GM10266 (cell line): ENCODE measurements at regions not wholly inside any gene's neighbourhood (a gene's known extent, or its start where the extent isn't known, plus 50 kb on each side); places are given as distances from the start of the nearest gene placed in this dataset.

ENCODE experiments used
- DNase-seq: peaks from one replicate; pipeline ENCODE4 v3.0.0; 2012; ENCODE audit errors: extremely low spot score
- CTCF ChIP-seq: IDR thresholded peaks from 2 replicates; pipeline ENCODE4 v1.5.1; 2012; ENCODE audit warnings: mild to moderate bottlenecking, low read depth; ENCODE audit not compliant: control insufficient read depth, insufficient read depth; ENCODE audit errors: missing control alignments

GRCh38 chr14:53214384-53214783 is 61.3 kb upstream of the DDHD1 start:
- TF ChIP-seq CTCF = no peak
- DNase-seq = no peak

DNA sequence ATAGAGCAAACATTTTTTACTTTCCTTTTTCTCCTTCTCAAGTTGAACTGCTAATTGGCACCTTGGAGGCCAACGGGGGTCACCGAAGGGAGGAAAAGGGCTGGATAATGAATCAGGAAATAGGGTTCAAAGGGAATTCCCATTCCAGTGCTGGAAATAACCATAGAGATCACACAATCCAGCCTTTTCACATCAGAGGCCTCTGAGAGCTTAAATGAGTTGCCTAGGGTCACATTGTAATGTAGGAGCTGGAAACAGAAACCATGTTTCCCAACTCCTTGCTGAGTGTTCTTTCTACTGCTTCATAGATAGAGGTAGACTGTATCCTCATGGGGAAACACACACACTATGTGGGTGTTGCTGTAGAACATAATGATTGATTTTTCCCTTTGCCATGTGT is 60.6 kb upstream of the DDHD1 start:
- DNase-seq = no peak
- no peak for TF ChIP-seq CTCF

DNA sequence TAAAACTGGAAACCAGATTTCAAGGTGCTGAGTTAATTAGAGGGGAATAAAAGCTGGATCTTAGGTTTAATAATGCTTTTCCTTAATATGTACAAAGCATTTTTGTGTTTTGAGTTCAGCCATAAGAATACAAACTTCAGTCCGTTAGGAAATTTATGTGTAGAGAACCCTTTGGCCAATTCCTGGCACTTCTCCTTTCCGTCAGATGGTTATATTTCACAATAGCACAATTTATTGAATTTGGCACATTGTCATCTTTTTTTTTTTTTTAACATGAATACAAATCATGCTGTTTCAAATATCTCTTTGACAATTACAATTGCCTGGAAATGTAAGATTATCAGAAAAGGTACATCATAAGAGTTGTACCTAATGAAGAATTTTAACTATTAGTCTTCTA is 56.2 kb upstream of the DDHD1 start:
- no peak for DNase-seq

More for the DNA sequence above, 56.2 kb upstream of the DDHD1 start:
- TF ChIP-seq CTCF = no peak
